Nucleus accumbens (tissue), 56 donors: ENCODE measurements at regions not wholly inside any gene's neighbourhood (a gene's known extent, or its start where the extent isn't known, plus 50 kb on each side); places are given as distances from the start of the nearest gene placed in this dataset.
A peak's percentile ranks its signal among the peaks of the same experiment; 100 is the strongest.
"Not testable (repeated sequence)": the region's sequence is repeated elsewhere in the genome, so short reads cannot be mapped to it uniquely, and the experiment has no call there.

Source experiments
- DNase-seq, 56 donors: peaks; one replicate each; lab custom pipeline; 2025; lab: John Stamatoyannopoulos, UW

GRCh38 chr12:46526233-46526632 lies 153.7 kb upstream of the SLC38A2 start:
- no peak for DNase-seq

DNA sequence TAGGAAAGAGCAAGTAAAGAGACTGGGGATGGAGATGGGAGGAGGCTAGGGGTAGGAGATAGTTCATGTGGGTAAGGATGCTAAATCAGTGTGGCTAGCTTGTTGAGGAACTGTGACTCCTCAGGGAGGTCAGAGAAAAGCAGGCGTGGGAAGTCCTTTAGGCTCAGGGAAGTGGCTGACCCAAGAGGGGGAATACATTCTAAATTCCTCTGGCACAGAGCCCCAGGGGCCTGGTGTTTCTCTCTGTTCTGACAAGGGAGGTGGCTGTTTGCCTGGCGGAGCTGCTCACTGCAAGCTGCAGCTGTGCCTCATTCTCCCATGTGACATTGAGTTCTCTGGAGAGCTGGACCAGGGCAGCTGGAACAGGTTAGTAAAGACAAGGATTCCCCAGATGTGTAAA lies 152.2 kb upstream of the SLC38A2 start:
- peak in 1 of 56 donors; percentile 2 for DNase-seq

GRCh38 chr12:46523863-46524770 lies 151.5 kb upstream of the SLC38A2 start:
- no peak for DNase-seq

DNA sequence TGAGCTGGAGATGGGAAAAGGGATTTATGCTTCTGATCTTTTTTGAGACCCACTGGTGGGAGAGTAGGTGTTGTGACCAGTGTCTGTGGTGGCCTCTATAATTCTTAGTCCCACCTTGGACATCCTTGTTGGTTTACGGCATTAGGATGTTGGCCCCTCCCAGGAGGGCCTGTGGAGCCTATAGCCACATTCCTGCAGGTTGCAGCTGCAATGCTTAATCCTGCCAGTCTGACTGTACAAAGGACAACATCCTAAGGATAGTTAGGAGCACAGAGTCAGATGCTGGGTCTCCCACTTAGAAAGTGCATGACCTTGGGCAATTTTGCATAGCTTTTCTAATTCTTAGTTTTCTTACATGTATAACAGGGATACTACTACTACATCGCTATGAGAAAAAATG lies 150.9 kb upstream of the SLC38A2 start:
- DNase-seq, result no peak

GRCh38 chr12:46522071-46522470 lies 149.5 kb upstream of the SLC38A2 start:
- no peak for DNase-seq

DNA sequence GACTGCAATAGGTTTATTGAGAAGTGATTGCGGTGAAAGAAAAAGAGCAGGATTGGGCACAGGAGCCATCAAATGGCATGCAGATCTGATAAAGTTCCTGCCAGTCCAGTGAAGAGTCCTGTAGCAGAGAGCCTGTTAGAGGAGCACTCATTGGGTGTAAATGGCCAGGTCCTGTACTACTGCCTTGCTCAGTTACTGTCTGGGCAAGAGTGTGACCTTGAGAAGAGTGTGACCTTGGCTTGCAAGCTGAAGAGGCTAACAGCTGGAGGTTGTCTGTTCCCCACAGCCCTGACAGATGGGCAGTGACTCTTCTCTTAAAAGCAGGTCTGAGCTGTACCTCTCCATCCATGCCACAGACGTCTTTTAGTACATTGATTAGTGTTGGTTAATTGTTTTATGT lies 148.6 kb upstream of the SLC38A2 start:
- DNase-seq, result no peak

GRCh38 chr12:46519407-46519806 lies 146.8 kb upstream of the SLC38A2 start:
- no peak for DNase-seq

- no peak for DNase-seq
These were observed 146.2 kb upstream of the SLC38A2 start for GRCh38 chr12:46518729-46519128.

GRCh38 chr12:46518169-46518568 lies 145.6 kb upstream of the SLC38A2 start:
- no peak for DNase-seq

DNA sequence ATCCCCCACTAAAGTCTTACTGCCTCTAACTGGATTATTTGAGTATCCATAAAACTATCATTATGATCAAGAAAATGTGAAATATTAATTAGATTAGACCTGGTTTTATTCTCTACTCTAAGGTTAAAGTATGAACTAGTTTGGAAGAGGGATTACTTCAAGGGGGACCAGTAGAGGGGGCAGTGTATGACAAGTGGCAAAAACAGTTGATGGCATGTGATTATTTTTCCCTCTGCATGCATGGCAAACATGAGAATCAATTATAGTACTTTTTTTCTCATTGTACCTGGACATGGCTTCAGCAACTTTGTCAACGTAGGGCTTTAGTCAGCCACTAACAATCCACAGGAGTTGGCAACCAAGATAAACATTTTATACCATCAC lies 145.0 kb upstream of the SLC38A2 start:
- DNase-seq, result no peak

GRCh38 chr12:46516933-46517578 lies 144.5 kb upstream of the SLC38A2 start:
- DNase-seq, result no peak

GRCh38 chr12:46516238-46516932 lies 143.8 kb upstream of the SLC38A2 start:
- DNase-seq, result no peak

DNA sequence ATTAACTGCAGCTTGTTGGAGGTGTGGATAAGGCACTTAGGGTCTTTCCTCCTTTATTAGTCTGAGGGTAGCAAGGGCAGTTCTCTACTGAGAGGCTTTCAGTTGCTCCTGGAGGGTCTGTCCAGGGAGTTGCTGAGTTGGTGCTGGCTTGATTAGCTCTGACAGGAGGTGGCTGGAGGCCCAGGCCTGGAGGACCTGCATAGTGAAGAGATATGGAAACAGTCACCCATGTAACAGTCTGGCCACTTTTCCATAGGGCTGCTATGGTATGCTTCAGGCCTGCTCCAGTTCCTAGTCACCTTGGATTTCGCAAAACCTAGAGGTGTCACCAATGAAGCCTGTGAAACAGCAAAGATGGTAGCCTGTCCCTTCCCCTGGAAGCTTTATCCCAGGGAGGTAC lies 143.3 kb upstream of the SLC38A2 start:
- no peak for DNase-seq

DNA sequence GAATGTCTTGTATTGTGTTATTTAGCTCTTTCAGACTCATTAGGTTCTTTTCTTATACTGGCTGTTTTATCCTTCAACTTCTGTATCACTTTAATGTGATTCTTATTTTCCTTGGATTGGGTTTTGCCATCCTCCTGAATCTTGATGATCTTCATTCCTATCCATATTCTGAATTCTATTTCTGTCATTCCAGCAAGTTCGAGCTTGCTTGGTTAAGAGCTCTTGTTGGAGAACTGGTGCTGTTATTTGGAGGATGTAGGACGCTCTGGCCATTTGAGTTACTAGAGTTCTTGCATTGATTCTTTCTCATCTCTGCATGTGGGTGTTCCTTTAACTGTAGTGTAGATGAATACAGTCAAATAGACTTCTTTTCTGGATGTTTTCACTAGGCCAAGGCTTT lies 142.3 kb upstream of the SLC38A2 start:
- no peak for DNase-seq

GRCh38 chr12:46510257-46510656 lies 137.7 kb upstream of the SLC38A2 start:
- not testable (repeated sequence) for DNase-seq

- DNase-seq, result no peak
These were observed 136.6 kb upstream of the SLC38A2 start for GRCh38 chr12:46509135-46509534.

GRCh38 chr12:46508651-46509050 lies 136.1 kb upstream of the SLC38A2 start:
- no peak for DNase-seq

- no peak for DNase-seq
These were observed 135.2 kb upstream of the SLC38A2 start for GRCh38 chr12:46507766-46508165.

GRCh38 chr12:46506961-46507360 lies 134.4 kb upstream of the SLC38A2 start:
- no peak for DNase-seq

DNA sequence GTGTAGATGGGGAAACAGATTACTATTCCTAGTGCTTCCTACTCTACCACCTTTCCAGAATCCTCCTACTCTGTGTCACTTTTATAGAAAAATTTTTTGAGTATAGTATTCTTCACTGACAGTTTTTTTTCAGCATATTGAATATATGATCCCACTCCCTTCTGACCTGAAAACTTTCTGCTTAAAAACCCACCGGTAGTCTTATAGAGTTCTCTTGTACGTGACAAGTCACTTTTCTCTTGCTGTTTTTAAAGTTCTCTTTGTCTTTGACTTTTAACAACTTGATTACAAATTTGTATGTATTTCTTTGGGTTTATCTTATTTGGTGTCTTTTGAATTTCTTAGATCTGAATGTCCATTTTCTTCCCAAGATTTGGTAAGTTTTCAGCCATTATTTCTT lies 133.6 kb upstream of the SLC38A2 start:
- no peak for DNase-seq

GRCh38 chr12:46504494-46504893 lies 131.9 kb upstream of the SLC38A2 start:
- DNase-seq, result no peak
